Peyer's patch (tissue), 4 donors: ENCODE measurements at regions not wholly inside any gene's neighbourhood (a gene's known extent, or its start where the extent isn't known, plus 50 kb on each side); places are given as distances from the start of the nearest gene placed in this dataset.

Source experiments
- POLR2A ChIP-seq, 2 donors: fragments of 450-650 bp; IDR thresholded peaks; one replicate each; pipeline ENCODE4 v1.5.1; 2017; ENCODE audit warnings: antibody characterized with exemption in 2 of 2, mild to moderate bottlenecking in 2 of 2, moderate library complexity in 2 of 2
- TF ChIP-seq, protein P1 (sequence below), 6 experiments: fragments of 450-650 bp in 4 of 6; fragments of 200-600 bp in 2 of 6; sonication (generic) in 1 of 6; IDR thresholded peaks; one replicate each; pipeline ENCODE4 v1.5.1; 2017 to 2019; ENCODE audit warnings: antibody characterized with exemption in 6 of 6, mild to moderate bottlenecking in 3 of 6, moderate library complexity in 1 of 6

DNA sequence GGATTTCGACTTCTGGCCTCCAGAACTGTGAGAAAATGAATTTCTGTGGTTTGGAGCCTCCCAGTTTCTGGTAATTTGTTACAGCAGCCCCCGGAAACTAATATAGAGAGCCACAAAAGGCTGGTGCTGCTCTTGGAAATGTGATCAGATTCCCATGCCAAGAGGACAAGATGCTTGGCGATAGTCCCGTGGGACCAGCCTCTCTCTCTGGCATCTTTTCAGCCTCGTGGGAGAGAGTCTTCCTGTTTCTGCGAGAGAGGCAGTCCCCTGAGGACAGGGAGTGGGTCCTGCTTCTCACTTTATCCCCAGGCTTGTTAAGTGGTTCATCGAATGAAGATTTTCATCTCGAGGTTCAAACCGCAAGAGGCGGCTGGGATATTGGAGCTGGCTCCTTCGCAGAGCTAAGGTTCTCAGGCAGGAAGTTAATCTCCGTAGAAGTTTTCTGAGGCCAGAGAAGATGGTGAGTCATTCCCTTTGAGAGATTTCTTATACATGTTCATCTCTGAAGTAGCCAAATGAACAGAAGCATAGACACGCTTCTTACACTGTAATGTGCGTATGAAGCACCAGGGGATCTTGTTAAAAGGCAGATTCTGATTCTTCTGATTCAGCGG lies 211.6 kb upstream of the SDK2 start:
- TF ChIP-seq, protein P1, sequence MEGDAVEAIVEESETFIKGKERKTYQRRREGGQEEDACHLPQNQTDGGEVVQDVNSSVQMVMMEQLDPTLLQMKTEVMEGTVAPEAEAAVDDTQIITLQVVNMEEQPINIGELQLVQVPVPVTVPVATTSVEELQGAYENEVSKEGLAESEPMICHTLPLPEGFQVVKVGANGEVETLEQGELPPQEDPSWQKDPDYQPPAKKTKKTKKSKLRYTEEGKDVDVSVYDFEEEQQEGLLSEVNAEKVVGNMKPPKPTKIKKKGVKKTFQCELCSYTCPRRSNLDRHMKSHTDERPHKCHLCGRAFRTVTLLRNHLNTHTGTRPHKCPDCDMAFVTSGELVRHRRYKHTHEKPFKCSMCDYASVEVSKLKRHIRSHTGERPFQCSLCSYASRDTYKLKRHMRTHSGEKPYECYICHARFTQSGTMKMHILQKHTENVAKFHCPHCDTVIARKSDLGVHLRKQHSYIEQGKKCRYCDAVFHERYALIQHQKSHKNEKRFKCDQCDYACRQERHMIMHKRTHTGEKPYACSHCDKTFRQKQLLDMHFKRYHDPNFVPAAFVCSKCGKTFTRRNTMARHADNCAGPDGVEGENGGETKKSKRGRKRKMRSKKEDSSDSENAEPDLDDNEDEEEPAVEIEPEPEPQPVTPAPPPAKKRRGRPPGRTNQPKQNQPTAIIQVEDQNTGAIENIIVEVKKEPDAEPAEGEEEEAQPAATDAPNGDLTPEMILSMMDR (IDR thresholded peaks at IDR 0.05) = no peak
- TF ChIP-seq POLR2A (IDR thresholded peaks at IDR 0.05) = no peak
